ENCODE measurements at regions not wholly inside any gene's neighbourhood (a gene's known extent, or its start where the extent isn't known, plus 50 kb on each side); places are given as distances from the start of the nearest gene placed in this dataset.

DNA sequence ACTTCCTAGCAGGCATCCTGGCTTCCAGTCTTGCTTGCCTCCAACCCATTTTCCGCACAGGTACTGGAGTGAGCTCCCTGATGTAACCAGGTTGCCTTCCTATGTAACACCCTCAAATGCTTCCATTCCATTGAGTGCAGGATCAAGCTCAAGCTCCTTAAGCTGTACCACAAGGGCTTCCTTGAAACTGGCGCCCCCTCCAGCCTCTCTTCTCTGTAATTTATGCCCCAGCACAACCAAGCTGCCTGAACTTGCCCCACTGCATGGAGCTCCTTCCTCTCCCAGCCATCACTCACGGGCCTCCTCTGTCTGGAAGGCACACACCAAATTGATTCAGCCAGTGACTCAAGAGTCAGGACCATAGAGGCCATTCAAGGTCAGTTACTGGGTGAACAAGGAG lies 234.8 kb upstream of the RPL38 start:
- CTCF ChIA-PET = interaction anchor here (0.6 kb wide), 1 partner anchor 561 kb away, joined by 3 read pairs; no protein-coding TSS in a partner anchor
- Histone ChIP-seq H3K9me3 (ENCODE audit: control insufficient read depth in 1 of 2, insufficient read depth in 1 of 2, low read length in 2 of 2) (peaks cover 4 to 5% of the 10 kb centered on the region in 2 experiments), H3K4me3 (ENCODE audit: low read length) (no peak overlapping the region), H3K27me3 (ENCODE audit: control insufficient read depth in 1 of 2, insufficient read depth in 2 of 2, low read length in 2 of 2) (peaks cover 0 to 7% of the 10 kb centered on the region in 2 experiments), H3K27ac (ENCODE audit: low read depth in 1 of 2, low read length in 2 of 2) (no peak overlapping the region), H3K4me1 (ENCODE audit: insufficient read depth, low read length) (no peaks in the 10 kb centered on the region), H3K36me3 (ENCODE audit: insufficient read depth, low read length) (no peaks in the 10 kb centered on the region)
- peaks cover 4% of the 10 kb centered on the region for H3K36me3 Mint-ChIP-seq (ENCODE audit: low read depth)
- ATAC-seq (ENCODE audit: poor library complexity) (no peak), DNase-seq (no peak)
- H3K4me3 Mint-ChIP-seq = no peak overlapping the region
- TF ChIP-seq, protein P1, sequence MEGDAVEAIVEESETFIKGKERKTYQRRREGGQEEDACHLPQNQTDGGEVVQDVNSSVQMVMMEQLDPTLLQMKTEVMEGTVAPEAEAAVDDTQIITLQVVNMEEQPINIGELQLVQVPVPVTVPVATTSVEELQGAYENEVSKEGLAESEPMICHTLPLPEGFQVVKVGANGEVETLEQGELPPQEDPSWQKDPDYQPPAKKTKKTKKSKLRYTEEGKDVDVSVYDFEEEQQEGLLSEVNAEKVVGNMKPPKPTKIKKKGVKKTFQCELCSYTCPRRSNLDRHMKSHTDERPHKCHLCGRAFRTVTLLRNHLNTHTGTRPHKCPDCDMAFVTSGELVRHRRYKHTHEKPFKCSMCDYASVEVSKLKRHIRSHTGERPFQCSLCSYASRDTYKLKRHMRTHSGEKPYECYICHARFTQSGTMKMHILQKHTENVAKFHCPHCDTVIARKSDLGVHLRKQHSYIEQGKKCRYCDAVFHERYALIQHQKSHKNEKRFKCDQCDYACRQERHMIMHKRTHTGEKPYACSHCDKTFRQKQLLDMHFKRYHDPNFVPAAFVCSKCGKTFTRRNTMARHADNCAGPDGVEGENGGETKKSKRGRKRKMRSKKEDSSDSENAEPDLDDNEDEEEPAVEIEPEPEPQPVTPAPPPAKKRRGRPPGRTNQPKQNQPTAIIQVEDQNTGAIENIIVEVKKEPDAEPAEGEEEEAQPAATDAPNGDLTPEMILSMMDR (IDR thresholded peaks at IDR 0.05) = no peak
- intact Hi-C loops (cut with DNase I, micrococcal nuclease) = no loop called here
- no peak overlapping the region for H3K27ac Mint-ChIP-seq
- peaks cover 7% of the 10 kb centered on the region for H3K9me3 Mint-ChIP-seq
- peaks cover 32% of the 10 kb centered on the region for H3K27me3 Mint-ChIP-seq
- no peaks in the 10 kb centered on the region for H3K4me1 Mint-ChIP-seq (ENCODE audit: low read depth)
- POLR2A ChIA-PET = no interaction called here

DNA sequence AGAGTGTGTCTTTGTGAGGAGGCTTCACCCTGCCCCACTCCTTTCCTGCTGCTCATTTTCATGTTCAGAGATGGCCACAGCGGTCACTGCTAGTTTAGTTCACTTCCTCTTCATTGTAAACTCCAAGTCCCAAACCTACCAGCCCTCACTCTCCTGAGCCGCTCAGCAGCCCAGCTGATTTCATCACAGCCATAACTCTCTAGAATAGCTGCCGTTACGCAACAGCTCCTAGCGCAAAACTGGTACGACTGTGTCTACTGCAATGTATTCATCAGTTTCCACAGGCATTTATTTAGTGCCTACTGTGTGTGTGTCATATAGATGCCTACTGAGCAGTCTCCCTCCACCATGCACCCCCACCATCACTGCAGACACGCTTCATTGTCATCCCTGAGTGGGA lies 233.5 kb upstream of the RPL38 start:
- ATAC-seq (ENCODE audit: poor library complexity) (no peak), DNase-seq (peak in 3 of 14 experiments; percentile 12 to 56 (median 43))
- H3K4me3 Mint-ChIP-seq = no peak overlapping the region
- H3K27me3 Mint-ChIP-seq = peaks cover 32% of the 10 kb centered on the region
- no peaks in the 10 kb centered on the region for H3K4me1 Mint-ChIP-seq (ENCODE audit: low read depth)
- ChIA-PET POLR2A (no interaction called here), CTCF (no interaction called here)
- H3K9me3 Mint-ChIP-seq = peaks cover 5% of the 10 kb centered on the region
- intact Hi-C loops (cut with DNase I, micrococcal nuclease) = no loop called here
- Histone ChIP-seq H3K27me3 (ENCODE audit: control insufficient read depth in 1 of 2, insufficient read depth in 2 of 2, low read length in 2 of 2) (peaks cover 0 to 7% of the 10 kb centered on the region in 2 experiments), H3K4me3 (ENCODE audit: low read length) (no peak overlapping the region), H3K9me3 (ENCODE audit: control insufficient read depth in 1 of 2, insufficient read depth in 1 of 2, low read length in 2 of 2) (peaks cover 4 to 5% of the 10 kb centered on the region in 2 experiments), H3K36me3 (ENCODE audit: insufficient read depth, low read length) (no peaks in the 10 kb centered on the region), H3K4me1 (ENCODE audit: insufficient read depth, low read length) (no peaks in the 10 kb centered on the region), H3K27ac (ENCODE audit: low read depth in 1 of 2, low read length in 2 of 2) (no peak overlapping the region)
- no peak overlapping the region for H3K27ac Mint-ChIP-seq
- TF ChIP-seq, protein P1 (IDR thresholded peaks at IDR 0.05) = no peak
- peaks cover 4% of the 10 kb centered on the region for H3K36me3 Mint-ChIP-seq (ENCODE audit: low read depth)

DNA sequence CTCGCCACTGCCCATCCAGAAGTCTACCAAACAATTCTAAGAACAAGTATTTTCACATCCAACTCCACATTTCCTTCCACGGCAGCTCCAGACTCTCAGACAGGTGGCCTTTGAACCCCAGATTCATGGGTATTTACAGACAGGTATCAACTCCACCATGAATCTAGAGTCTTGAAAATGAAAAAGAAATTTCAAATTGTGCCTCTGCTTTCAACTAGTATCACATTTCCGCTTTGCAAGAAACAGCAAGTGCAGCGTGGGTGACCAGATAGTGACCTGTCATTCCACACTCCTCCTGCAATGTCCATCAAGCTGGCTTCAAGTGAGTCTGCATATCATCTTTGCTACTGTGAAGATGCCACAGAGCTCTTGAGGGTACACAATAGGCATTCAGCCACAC lies 232.4 kb upstream of the RPL38 start:
- H3K4me1 Mint-ChIP-seq (ENCODE audit: low read depth) = no peaks in the 10 kb centered on the region
- H3K9me3 Mint-ChIP-seq = no peaks in the 10 kb centered on the region
- ChIA-PET POLR2A (no interaction called here), CTCF (no interaction called here)
- intact Hi-C loops (cut with DNase I, micrococcal nuclease) = no loop called here
- Histone ChIP-seq H3K9me3 (ENCODE audit: control insufficient read depth in 1 of 2, insufficient read depth in 1 of 2, low read length in 2 of 2) (no peaks in the 10 kb centered on the region), H3K4me3 (ENCODE audit: low read length) (no peak overlapping the region), H3K4me1 (ENCODE audit: insufficient read depth, low read length) (no peaks in the 10 kb centered on the region), H3K36me3 (ENCODE audit: insufficient read depth, low read length) (no peaks in the 10 kb centered on the region), H3K27ac (ENCODE audit: low read depth in 1 of 2, low read length in 2 of 2) (no peak overlapping the region), H3K27me3 (ENCODE audit: control insufficient read depth in 1 of 2, insufficient read depth in 2 of 2, low read length in 2 of 2) (peaks cover 0 to 7% of the 10 kb centered on the region in 2 experiments)
- TF ChIP-seq, protein P1 (IDR thresholded peaks at IDR 0.05) = no peak
- DNase-seq (no peak), ATAC-seq (ENCODE audit: poor library complexity) (no peak)
- no peaks in the 10 kb centered on the region for H3K36me3 Mint-ChIP-seq (ENCODE audit: low read depth)
- H3K4me3 Mint-ChIP-seq = no peak overlapping the region
- peaks cover 32% of the 10 kb centered on the region for H3K27me3 Mint-ChIP-seq
- no peak overlapping the region for H3K27ac Mint-ChIP-seq

Data from CD4-positive, alpha-beta T cell (primary cell).